Skin of body (tissue), 1 donor: ENCODE measurements at regions not wholly inside any gene's neighbourhood (a gene's known extent, or its start where the extent isn't known, plus 50 kb on each side); places are given as distances from the start of the nearest gene placed in this dataset.
"Not testable (repeated sequence)": the region's sequence is repeated elsewhere in the genome, so short reads cannot be mapped to it uniquely, and the experiment has no call there.

Experiments used
- DNase-seq: peaks from one replicate; lab custom pipeline; 2025; lab: John Stamatoyannopoulos, UW

DNA sequence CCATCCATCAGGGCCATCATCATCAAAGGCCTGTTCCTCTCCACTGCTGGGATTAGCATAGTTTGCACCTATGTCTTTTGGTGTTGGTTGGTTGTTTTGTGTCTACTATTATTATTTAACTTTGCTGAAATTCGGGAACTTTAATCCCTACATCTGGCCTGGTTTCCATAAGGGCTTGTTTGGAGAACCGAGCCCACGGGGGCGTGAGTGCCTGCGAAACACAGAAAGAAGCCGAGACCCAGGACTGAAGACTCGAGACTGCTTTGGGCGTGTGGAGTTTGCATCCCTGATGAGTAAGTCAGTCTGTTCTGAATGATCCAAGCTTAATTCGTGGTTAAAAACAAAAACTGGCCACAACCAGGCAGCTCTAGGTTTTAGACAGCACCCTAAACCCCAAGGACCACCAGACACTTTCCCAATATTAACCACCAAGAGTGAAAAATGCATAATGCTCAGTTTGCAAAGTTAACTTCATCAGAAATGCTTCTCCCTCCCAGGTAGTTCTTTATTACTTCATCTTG is 195.6 kb downstream of the BCL2L11 start:
- DNase-seq, result not testable (repeated sequence)

DNA sequence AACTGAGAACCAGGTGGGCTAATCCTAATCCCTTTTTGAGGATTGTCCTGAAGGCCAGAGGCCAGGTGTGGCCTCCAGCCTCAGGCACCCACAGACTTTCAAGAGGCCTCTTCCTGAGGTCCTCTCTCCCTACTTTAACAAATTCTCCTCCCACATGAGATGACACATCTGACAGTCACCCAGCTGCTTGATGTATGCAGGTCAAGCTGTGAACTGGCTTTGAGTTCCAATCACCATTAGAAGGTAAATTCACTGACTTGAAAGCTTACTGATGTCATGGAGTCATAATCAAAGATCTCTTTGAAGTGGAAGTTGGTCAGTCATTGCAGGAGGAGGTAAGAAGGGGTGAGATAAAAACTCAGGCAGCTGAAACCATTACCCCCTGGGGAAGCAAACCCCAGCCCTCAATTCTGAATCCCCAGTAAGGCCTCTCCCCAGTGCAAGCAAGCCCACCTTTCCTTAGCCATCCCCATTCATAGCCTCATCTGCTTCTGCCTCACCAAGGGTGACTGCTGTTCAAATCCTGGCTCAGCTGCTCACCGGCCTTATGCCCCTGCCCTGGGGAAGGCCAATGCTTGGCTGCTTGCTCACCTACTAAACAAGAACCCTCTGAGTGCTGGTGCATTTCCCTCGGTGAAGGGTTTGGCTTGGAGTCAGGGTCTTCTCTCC is 196.3 kb downstream of the BCL2L11 start:
- not testable (repeated sequence) for DNase-seq

DNA sequence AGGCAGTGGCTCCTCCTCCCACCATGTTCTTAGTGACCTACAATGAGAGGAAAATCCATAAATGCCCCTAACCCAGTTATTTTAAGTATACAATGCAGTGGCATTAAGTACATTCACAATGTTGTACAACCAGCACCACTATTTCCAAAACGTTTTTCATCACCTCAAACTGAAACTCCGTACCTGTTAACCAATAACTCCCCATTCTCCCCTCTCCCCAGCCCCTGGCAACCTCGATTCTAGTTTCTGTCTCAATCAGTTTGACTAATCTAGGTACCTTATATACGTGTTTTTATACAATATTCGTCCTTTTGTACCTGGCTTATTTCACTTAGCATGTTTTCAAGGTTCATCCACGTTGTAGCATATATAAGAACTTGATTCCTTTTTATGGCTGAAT is 198.8 kb downstream of the BCL2L11 start:
- DNase-seq, result not testable (repeated sequence)

DNA sequence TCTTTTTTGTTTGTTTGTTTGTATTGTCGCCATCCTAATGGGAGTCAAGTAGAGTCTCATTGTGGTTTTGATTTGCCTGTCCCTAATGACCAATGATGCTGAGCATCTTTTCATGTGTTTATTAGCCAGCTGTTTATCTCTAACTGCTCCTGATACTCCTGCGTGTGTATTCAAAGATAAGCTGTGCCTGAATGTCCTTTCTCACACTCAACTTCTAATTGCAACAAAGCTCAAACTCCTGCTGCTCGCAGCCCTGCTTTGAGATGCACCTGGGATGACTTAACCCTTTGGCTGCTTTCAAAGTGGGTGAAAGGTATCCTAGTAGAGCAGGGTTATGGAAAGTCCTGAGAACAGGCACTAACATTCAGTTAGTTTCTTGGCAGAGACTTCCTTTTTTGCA is 199.6 kb downstream of the BCL2L11 start:
- DNase-seq, result not testable (repeated sequence)

DNA sequence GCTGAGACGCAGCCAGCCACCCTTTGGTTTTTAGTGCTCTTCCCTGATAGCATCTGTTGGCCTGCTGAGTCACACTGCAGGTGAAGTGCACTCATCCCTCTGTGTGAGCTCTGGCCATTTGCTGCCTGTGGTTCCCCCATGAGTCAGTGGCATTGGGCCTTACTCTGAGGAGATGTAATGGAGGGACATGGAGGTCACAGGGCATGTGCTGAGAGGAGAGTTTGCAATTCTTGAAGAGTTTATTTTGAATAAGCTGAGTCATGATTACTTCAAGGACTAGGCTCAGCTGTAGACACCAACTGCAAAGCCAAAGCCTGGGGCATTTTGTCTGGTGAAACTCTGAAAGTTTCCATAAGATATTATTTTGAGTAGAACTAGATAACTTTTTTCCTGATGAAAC is 200.3 kb downstream of the BCL2L11 start:
- not testable (repeated sequence) for DNase-seq

DNA sequence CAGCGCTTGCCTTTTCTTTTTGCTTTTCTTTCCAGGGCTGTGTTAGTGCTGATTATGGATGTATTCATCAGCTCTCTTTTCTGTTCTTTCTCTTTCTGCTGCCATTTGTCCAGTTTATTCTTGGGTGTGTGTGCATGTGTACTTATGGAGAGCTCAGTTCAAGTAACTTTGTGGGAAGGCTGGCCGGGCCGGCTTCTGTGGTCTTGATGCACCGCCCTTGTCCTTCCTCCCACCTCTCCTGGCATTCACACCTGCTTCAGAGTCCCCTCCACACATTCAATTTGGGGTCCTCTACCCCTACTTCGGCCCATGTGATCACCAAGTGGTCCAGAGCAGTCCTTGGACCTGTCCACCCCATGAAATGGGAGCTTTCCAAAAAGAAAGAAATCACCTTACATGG is 202.7 kb downstream of the BCL2L11 start:
- not testable (repeated sequence) for DNase-seq

DNA sequence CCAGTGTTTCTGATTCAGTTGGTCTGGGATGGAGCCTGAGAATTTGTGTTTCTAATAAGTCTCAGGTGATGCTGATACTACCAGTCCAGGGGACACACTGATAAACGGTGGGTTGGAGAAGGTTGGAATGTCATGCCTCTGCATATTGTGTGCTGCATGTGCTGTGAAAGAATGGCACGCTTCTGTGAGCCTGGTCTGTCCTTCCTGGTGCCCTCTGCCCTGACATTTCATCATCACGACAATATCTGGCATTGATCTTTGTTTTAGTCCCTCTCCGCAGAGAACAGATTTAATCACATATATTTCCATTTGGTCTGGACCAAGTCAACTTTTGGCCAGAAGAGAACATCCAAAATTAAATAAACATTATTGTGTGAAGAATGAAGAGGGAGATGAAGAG is 207.0 kb downstream of the BCL2L11 start:
- not testable (repeated sequence) for DNase-seq

DNA sequence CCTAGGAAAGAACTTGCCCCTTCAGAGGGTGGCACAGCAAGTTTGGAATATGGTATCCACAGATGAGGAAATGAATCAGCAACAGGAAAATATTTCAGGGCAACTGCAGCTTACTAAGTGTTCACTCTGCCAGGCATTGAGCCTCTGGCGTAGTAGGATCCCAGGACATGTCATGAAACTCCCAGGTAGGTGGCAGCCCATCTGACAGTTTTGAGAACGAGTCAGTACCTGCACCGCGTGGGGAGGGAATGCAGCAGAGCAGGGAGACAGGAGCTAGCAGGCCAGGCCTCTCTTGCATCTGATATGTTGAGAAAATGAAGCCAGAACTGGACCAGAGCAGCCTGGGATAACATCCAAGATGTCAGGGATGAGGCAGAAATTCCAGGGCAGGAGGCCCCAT is 208.6 kb downstream of the BCL2L11 start:
- not testable (repeated sequence) for DNase-seq

DNA sequence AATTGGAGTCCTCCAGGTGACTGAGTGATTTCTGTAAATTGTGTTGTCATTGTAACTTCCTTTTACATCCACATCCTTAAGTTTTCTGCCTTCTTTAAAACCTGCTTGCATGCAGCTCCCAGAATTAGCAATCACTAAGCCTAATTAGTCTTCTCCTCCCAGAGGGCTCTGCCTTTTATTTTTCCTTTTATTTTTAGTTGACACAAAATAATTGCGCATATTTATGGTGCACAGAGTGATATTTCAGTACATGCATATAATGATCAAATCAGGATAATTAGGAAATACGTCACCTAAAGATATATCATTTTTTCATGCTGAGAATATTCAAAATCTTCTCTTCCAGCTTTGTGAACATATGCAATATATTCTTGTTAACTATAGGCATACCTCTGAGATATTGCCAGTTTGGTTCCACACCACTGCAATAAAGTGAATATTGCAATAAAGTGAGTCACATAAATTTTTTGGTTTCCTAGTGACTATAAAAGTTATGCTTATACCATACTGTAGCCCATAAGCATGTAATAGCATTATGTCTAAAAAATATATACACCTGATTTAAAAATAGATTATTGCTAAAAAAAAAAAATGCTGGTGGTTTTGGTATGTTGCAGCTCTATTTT is 210.5 kb downstream of the BCL2L11 start:
- not testable (repeated sequence) for DNase-seq

DNA sequence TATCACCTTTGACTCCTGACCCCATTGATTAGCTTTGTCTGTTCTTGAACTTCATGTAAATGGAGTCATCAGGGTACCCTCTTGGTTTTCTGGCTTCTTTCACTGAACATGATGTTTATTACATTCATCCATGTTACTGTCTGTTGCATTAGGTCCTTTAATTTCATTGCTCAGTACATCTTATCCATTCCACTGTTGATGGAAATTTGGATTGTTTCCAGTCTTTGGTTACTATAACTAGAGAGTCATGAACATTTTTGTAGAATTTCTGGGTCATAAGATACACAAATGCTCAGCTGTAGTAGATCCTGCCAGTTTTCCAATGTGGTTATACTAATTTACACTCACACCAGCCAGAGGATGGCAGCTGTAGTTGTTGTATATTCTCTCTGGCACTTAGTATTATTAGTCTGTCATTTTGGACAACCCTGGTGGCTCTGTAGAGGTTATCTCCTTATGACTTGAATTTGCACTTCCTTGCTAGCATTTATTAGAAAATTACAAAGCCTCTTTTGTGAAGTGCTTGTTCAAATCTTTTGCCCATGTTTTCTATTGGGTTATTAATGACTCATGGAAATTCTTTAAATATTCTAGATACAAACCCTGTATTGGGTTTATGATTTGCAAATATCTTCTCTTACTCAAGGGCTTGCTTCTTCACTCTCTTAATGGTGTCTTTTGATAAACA is 214.7 kb downstream of the BCL2L11 start:
- DNase-seq, result not testable (repeated sequence)

DNA sequence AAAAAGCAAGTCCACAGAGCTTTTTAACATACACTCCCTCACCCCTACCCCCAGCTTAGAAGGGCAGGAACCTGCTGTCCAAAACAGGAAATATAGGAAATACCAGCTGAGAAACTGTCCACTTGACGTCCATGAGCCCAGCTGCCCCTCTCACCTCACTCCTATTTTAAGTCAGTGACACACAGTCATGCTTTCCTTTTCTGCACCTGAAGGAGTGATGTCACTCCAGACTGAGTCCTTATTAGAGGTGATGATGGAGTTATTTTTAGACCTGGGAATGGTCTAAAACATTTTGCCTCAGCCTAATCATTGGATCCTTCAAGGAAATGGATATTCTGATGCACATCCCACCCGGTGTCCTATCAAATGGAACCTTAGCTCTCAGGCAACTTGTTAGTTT is 217.8 kb downstream of the BCL2L11 start:
- DNase-seq, result not testable (repeated sequence)

DNA sequence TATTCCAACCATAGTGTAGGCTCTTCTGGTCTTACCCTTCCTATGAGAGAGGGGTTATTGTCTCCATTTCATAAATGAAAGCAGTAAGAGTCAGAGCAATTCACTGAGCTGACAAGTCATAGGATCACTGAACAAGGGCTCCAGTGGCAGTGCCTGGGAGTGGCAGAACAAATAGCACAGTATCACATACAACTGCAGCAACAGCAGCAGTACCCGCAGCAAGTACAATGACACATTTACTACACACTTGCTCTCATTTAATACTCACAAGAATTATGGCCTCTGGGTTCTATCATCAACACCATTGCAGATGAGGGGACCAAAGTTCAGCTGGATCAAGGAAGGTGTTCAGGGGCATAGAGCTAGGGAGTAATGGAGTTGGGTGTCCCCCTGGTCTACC is 218.8 kb downstream of the BCL2L11 start:
- not testable (repeated sequence) for DNase-seq

DNA sequence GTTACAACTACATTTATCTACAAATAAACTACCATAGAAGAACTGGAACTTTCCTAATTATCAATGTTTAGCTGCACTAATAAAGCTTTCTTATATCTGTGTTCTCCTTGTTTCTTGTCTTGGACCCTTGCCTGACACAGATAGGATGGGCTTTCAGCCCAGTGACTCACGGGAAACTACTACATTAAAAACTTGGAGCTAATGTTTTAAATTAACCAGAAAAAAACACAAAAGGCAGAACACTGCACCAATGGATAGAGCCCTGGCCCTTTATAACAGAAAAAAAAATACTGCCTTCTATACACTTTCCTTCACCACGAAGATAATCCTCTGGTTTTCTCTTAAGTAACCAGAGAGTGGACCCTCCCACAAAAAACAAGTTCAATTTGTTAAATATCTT is 223.9 kb downstream of the BCL2L11 start:
- not testable (repeated sequence) for DNase-seq

DNA sequence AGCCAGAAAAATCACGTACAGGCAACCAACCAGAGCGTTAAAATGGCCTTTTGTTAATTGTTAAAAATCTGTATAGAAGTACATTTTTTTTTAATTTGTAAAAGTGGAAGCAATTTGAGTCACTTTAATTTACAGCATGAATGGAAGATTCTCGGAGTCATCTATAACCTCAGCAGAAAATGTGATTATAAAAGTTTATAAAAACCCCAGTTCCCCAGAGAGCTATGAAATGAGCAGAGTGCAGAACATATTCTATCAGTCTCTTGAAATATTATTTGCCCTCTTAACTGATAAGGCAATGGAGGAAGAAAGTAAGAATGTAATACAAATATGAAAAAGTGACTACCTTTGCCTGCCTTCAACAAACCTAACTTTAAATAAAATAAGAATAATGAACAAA is 224.7 kb downstream of the BCL2L11 start:
- not testable (repeated sequence) for DNase-seq

DNA sequence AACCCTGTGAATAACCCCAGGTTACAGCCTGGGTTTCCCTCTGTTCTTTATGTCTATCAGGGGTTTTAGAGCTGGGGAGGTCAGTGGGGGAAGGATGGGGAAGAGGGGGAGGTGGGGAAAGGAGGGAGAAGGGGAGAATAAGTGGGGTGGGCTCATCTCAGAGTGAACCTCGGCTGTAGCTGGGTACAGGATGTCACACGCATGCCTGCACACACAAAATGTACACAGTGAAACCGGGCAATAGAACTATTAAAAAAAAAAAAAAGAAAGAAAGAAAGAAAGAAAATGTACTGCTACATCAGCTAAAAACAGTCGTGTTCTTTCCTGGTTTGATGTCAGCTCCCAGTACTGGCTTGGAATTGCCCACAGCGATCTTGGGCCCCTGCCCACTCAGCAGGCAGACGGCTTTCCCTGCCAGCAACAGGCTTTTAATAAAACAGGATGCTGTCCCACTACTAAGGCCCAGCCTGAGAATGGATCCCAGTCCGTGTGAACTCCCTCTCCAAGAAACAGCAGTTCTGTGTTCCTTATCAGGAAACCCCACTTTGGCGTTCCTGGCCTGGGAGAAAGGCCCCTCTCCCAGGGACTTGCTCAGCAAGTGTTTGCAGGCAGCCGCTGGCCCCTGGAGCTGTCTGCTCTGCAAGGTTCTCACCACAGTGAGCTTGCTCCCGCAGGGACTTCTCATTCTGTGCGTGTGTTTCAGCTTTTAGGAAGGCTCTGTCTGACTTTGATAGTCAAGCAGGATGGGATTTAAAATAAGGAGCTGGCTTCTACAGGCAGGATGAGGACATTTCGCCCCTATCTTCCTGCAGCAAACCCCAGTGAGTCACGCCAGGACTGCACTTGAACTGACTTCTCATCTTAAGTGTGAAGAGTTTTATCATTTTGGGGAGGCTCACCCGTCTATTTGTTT is 225.6 kb downstream of the BCL2L11 start:
- not testable (repeated sequence) for DNase-seq

DNA sequence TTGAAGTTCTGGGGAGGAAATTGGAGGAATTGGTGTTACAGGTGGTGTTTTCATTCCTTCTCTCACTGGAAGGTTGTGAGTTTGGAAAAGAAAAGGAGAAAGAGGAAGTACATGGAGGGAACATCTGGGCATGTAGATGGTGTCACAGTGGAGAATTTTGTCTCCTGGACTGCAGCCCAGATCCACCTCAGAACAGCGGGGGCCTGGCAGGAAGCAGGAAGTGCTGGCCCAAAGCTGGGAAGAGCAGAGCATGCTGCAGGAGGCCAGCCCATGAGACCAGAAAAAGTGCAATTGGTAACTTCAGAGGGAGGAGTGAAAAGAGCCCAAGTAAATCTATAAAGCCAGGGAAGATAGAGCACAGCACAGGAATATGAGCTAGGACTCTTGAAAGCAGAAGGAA is 227.0 kb downstream of the BCL2L11 start:
- not testable (repeated sequence) for DNase-seq

DNA sequence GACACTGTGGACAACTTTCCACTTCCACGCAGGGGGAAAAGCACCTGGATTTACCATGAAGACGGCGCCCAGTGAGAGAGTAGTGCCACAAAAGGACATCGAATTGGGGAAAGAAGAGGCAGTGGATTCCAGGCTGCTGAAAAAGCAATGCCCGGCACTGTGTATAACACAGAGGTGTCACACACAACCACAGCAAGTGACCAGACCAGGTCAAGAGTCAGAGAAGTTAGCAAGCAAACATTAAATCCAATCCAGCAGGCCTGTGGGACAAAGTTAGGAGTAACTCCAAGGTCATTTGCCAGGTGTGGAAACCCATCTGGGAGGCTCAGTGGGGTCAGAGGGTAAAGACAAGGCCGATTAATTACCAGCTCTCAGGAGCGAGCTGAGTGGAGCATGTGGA is 227.6 kb downstream of the BCL2L11 start:
- not testable (repeated sequence) for DNase-seq

DNA sequence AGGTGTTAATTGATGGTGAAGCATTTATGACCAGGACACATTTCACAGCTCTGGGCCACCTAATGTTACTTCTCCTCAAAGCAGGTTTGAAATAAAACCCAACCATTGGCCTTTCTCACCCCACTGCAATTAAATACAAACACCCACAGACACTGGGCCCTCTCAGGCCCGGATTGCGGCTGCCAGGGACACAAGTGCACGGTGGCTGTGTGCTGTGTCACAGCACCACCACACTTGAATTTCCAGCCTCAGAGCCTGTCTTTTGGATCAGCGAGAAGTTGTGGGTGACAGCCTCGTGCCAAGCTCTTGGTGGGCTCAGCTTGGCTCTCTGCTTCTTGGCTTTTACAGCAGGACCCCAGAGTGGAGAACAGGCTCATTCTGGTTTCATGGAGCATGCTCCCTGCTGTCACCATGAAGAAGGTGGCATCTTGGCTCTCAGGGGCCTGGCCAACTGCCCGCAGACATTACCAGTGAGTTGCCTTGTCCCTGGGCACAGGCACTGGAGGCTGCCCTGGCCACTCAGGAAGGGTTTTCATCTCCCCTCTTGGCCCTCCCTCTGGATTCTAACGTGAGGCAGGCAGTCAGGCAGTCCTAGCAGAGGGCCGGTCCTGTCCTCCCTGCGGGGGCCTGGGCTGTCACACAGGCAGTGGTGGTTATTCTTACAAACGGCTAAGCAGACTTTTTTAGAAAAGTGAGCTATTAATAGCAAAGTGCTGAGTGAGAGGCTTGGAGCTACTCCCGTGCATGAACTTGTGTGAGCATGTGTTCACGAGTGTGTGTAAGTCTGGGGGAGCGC is 234.5 kb downstream of the BCL2L11 start:
- DNase-seq, result not testable (repeated sequence)

DNA sequence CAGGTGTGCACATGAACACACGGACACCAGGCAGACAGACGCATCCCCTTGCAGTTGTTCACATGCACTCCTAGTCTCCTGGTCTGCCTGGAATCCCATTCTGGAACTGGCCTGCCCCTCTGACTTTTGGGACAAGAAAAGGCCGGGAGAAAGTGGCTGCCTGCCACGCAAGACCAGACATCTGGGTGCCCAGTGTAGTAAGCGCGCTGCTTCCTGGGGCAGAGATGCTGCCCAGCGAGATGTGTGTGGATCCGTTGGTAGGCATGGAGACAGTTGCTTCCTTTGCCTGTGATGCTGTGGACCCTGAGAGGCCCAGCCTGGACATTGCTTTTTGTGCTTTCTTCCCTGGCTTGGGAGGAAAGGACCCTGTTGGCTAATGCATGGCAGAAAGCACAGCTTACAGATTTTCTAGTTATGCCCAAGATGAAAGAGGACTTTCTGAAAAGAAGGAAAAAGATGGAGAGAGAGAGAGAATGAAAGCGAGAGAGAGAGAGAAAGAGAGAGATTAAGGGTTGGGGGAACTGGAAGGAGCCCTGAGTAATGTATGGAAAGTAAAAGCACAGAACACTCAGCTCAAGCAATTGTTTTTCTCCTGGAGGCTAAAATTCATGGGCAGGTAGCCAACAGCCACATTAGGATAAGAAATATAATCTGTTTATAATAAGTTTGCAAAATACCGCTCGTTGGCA is 235.3 kb downstream of the BCL2L11 start:
- not testable (repeated sequence) for DNase-seq
